CD4-positive, alpha-beta T cell treated with Interleukin-1 beta for 1 hour (primary cell): ENCODE measurements at regions not wholly inside any gene's neighbourhood (a gene's known extent, or its start where the extent isn't known, plus 50 kb on each side); places are given as distances from the start of the nearest gene placed in this dataset.

ENCODE experiments used
- DNase-seq, 2 donors: peaks; one replicate each; pipeline ENCODE4 v3.0.0-alpha.2; 2020 to 2022

DNA sequence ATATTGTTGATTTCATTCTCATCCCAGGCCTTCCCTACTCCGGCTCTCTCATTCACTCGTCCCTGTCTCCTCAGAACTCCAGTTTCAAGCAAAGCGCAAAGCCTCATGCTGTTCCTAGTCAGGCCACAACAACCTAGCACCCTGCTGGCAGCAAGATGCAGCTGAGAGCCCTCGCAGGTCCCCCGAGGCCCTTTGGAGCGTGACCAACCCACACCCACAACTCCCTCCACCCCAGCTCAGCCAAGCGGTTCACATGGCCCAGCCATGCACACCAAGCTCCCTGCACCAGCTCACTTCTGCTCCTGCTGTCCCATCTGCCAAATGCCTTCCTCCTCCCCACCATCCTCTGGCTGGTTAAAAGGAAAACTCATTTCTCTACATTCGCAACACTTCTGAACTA lies 195.8 kb downstream of the IRX5 start:
- no peak for DNase-seq

DNA sequence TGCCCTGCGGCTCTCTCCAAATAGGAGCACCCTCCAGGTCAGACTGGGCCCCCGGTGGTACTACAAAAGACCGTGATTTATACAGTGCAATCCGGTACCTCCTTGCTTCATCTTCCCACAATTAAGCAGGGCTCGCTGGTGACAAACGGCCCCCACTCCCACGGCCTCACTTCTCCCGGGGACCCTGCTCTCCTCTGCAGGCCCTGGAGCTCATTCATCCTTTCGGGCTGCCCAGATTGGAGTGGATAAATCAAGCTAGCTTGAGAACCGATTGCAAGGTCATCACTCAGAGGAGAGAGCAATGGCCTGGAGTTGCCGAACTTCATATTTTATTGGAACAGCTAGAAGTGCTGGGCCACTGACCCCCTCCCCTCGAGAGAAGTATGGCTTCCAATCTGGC lies 193.5 kb upstream of the IRX6 start:
- no peak for DNase-seq

DNA sequence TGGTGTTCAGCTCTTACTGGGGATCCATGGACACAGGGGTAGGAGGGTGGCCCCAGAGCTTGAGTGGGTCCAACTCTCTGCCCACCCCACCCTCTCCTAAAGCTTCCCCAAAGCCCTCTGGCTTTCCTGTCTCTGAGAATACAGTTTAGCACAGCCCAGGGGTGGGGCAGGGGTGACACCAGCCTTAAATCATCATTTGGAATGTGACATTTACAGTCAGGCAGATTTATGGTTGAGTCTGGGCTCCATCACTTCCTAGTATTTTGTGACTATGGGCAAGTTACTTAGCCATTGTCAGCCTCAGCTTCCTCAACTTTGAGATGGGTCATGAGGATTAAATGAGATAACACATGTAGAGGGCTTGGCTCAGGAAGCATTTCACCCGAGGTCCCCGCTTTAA lies 193.1 kb upstream of the IRX6 start:
- DNase-seq = no peak

DNA sequence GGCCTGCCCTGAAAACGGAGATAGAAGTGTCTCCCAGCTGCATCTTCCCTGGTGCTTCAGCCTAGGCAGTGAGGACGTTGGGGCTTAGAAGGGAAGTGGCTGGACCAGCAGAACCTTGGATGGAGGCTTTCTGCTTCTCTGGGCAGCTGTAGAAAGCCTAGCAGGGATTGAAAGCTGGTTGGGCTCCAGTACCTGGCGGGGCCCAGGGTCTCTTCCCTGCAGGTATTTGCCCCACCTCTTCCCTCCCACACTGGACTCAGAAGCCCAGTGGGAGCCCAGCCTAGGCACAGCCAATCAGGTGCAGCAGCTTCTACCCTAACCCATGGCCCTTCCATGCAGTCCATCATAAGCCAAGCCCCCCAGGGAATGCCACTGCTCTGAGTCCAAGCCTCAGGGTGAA lies 190.3 kb upstream of the IRX6 start:
- DNase-seq = no peak

DNA sequence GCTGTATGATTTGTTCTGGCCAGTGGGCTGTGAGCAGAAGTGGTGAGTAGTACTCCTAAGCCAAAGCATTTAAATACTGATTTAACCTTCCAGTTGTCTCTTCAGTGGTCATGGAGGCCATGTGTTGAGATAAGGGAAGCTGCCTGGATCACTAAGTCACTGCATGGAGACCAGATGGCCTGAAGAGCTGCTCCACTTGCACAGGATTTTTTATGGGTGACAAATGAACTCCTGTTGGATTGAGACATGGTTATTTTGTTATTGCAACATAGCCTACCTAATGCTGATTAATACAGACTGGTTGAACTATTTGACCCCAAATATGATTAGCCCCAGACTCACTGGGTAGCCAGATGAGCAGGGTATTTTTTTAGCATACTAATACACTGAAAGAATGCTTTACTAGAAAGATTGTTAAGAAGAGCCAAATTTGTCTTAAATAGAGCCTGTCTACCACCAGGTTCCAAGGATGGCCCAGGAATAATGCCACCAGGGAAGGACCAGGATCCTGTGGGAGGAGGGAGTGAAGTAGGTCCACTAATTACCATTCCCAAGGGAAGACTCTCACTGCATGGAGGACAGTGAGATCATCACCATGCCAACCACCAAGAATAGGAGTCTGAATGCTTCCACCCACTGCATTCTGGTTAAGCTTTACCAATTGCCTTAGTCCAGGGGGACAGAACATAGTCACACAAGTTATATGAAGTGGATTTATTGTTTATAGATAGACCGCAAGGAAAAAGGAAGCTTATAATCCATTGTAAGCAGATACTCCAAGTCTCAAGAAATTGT lies 187.4 kb upstream of the IRX6 start:
- DNase-seq = no peak

DNA sequence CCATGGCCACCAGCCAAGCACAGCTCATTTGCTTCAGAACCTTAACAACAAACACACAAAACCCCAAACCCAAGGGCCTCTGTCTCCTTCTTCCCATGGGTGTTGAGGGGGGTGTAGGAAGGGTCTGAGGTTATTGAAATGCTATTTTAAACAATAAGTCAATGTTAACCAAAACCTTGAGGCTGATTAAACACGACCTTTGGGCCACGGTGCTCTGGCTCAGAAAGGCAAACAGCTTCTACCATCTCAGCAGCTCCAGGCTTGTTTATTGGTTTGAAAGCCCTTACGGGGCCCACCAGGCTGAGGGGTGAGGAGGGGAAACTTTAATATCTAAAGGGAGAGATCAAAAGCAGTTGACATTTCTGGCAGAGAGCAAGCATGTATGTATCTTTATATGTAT lies 185.7 kb upstream of the IRX6 start:
- no peak for DNase-seq

DNA sequence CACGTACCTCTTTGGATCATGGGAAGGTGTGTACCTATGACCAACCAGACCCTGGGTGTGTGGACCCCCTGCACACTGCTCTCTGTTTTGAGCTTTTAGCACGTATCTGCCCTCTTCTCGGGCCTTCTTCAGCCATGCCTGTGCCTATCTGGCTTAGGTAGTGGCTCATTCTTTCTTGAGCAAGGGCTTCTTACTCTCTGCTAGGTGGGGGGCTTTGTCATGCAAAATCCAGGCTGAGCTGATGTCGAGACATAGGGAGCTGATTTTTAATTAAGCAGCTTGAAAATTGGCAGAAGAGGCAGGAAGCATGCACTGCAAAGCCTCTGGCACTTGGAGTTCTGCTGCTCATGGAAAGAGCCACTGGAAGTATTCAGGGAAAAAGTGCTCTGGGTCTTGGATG lies 181.6 kb upstream of the IRX6 start:
- DNase-seq = no peak

DNA sequence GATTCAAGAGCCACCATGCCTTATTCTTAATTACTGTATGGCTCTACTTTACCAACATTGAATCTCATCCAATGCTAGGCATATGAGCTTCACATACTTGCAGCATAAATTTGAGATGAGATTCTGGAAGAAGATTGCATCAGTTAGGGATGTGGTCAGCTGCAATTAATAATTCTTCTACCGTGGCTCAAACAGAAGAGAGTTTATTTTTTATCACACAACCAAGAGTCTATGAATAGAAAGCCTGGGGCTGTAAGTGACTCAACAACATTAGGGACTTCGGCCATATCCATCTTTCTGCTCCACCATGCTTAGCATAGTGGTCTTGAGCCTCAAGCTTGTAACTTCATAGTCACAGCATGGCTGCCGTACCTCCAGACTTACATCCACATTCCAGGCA lies 179.4 kb upstream of the IRX6 start:
- no peak for DNase-seq

DNA sequence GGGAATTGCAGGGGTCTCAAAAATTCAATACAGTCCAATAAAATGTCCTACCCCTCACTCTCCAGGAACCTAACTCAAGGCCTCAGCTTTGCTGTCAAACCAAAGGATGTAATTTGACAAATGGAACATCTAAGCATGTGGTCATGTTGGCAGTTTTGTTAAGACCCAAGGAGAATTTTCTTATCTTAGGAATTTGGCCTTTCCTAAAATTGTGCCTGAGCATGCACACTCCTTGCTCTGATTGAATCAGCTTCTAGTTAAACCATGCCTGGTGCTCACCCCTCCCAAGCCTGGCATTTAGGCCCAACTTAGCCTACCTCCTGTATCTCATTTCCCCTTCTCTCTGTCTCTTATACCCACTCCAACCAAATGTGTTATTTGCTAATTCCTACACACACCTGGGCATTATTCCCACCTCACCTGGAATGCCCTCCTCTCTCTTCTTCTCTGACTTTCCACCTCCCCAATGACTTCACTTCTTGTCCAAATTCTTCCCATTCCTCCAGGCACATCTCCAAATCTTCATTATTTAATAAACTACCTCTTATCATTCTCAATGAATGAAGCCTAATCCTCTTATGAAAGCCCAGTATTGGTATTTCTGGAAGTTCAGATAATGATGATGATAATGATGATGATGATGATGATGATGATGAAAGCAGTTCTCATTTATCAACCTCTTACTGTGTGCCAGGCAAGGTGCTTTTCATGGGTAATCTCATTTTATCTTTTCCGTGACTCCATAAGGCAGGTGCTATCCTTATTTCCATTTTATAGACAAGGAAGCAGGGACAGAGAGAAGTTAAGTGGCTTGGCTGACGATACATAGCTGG lies 178.0 kb upstream of the IRX6 start:
- no peak for DNase-seq

DNA sequence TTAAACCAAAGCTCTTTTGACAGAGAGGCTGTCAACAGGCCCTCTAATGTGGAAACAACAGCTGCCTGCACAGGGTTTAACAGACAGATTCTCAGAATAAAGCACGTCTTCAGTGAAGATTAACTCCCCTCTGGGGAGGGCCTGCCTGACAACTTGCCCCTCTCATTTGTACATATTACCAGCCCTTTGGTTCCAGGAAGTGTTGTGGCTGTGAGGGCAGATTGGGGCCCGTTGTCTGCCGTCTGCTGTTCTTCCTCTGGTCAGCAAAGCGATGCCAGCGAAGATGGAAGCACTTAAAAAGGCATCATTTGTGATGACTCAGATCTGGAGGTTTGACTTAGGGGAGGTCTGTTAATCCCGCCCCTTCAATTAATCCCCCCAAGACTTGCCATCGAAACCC lies 177.0 kb upstream of the IRX6 start:
- DNase-seq = no peak

DNA sequence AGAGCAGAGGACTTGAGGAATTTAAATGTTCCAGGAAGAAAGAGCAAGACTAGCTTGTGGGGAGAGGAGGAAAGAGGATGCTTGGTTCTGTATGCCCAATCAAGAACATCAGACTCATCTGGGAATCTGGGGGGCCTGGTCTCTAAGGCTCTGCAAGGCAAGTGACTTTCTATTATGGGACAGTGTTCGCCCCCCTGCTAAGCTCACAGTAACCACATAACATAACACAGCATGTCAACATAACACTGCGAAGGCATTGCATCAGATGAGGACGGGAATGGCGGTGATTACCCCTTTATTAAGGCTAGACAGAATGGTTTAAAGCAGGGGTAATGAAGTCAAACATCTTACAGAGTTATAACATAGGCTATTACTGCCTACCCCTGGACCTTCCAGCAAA lies 176.6 kb upstream of the IRX6 start:
- no peak for DNase-seq

DNA sequence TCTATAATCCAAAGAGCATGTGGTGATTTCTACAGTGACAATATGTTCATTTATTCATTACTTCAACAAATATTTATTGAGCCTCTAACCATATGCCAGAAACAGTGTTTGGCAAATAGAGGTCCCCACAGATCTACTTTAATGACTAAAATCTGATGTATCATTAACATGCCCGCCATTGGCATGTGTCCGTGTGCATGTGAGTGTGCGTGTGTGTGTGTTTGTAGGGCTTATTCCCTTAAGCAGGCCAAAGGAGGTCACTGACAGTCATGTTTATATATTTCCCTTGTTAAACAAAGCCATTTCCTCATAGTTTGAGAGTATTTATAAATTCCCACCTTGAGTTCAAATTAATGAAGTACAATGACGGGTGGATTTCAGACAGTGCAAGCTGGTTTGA lies 174.4 kb upstream of the IRX6 start:
- no peak for DNase-seq

DNA sequence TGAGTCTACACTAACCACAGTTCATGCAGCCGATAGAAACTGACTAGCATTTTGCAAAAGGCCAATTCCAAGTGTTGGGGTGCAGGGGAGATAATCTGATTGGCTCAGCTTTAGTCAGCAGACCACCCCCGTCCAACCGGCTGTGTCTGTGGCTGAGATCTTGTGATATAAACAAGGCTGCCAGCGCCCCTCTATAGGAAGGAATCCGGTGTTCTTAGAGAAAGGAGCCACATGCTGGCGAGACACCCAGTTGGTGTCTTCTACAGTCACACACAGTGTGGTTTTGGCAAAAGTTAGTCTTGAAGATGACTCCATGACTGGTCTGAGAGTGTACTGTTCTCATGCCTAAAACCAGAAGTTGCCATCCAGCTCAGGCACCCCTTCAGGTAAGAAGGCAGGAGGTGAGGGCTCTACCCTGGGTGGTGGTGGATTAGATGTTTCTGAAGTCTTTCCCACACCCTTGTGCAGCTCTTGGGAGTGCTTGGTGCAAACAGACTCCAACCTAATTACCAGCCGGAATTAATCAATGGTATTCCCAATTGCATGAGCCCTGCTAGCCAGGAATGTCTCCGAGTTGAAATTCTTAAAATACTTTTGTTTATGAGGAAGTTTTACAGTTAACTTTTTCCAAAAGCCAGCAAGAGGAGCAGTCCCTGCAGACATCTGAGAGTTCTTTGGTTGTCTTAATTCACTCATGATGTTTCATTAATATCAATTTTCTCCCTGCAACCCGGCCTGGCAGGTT lies 172.3 kb upstream of the IRX6 start:
- no peak for DNase-seq

DNA sequence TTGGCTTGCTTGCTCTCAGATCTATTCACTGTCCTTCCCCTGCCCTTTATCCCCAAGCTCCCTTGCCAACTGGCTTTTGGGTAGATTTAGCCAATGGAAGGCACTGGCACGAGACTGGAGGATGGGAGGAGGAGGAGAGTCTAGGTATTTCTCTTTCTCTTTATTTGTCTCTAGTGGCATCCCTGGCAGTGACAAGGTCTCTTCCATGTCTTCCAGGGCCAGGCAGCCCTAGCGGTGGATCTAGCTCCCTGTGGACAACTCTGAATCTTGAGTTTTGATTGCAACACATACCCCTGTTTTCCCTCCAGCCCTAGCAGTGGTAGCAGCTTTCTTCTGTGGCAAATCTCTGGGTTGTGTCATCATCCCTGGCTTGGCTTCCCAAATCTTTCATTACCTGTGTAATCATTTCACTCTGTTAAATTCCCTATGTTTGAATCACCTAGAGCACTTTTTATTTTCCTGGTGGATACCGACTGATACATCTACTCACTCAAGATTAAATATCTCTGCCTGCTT lies 171.1 kb upstream of the IRX6 start:
- no peak for DNase-seq

DNA sequence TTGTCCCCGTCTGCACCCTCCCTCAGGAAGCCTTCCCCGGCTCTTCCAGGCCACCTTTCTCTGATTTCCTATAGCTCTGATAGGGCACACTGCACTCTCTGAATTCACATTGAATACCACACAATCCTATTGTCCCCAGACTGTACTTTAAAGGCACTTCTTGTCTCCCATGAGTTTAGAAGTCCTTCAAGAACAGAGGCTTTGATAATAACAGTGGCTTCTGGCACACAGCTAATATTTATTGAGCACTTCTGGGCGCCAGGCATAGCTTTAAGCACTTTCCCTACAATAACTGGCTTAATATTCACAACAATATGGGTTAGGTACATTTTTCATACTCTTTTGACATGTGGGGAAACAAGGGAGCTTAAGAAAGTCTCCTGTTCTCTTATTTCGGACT lies 169.7 kb upstream of the IRX6 start:
- DNase-seq = no peak

DNA sequence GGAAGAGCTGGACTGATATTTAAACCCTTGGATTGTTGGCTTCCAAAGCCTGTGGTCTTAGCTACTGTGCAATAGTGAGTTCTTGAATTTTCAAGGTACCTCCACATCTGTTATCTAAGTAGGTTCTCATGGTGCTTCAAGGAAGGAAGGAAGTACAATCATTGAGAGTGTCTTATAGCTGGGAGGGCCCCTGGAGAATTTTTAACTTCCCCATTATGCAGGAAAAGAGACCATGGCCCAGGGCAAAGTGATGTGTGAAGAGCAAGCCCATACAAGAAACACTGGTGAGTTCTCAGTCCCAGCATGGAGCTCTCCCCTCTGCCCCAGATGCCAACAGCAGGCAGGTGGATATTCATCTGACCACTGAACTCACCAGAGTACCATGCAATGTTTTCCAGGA lies 169.0 kb upstream of the IRX6 start:
- no peak for DNase-seq

DNA sequence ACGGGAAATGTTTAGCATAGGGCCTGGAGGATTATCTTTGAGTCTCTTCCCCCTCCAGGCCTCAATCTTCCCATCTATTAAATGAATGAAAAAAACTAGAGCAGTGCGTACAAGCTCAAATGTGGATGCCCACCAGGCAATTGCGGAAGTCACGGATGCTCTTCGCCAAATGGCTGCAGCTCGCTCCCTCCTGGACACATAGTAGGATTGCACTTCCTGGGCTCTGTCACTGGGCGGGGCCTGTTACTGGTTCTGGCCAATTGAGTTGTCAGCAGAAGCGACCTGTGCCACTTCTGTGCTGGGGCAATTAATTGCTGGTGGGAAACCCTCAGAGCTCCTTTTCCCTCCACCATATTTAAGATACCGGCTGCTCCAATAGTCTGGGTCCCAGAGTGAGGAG lies 168.2 kb upstream of the IRX6 start:
- DNase-seq = no peak

DNA sequence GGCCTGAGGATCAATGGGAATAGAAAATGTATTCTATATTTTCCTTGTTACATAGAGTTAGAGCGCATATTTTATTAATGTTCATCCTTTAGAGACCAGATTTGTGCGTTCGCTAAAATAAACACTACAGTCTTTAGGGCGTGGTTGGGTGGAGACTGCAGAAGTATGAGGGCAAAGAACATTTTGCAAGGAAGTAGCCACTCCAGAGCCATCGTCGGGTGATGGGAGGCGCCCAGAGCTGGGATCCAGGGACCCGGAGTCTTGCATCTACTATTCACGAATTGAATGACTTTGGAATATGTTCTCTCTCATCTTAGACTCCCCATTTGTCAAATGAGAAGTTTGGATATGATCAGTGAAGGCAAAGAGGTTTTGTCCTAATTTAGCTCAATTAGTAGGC lies 154.2 kb upstream of the IRX6 start:
- DNase-seq = no peak

DNA sequence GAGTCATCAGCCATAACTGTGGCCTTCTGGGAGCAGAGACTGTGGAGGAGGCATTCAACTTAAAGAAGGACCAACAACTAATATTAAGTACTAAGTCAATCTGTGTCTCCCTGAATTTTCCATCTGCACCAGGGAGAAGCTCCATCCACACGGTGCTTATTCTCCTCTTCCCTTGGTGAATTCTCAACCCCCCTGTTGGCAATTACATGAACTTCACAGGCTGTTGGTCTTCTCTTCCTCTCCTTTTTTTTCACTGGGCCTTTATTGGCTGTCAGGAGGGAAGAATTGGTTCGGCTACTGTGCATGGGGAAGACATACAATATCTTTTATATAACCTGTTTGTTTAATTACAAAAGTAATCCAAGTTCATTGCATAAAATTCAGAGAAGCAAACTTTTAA lies 152.8 kb upstream of the IRX6 start:
- no peak for DNase-seq

DNA sequence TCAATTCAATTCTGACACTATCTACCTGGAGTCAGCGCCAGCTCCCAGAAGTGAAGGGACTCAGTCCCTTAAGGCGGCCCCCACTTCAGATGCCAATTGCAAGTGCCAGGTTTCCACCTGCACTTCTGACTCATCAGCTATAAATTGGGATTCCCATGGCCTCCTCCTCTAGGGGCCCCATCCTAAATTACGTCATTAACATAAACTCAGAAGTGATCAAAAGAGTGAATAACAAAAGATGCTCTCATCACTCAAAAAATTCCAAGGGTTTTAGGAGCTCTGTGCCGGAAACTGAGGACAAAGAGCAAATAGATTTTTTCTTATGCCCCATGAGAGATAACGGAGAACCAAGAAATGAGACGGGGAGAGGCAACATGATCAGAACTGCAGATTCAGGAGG lies 148.6 kb upstream of the IRX6 start:
- DNase-seq = no peak

DNA sequence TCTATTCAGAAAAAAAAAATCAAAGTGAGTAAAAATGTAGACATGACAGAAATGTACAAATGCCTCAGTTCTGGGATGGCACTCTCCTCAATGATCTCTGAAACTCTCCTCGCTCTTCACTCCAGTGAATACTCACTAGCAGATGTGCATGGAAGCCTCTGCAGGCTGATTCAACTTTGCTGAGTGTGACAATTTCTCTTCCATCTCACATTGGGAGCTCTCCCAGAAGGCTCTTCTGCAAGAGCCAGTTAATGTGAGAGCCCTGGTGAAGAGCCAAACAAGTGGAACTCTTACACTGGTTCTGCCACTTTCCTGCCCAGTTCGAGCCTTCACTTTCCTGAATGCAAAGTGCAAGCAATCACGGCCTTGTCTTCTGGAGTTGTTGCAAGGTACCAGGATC lies 147.1 kb upstream of the IRX6 start:
- no peak for DNase-seq

DNA sequence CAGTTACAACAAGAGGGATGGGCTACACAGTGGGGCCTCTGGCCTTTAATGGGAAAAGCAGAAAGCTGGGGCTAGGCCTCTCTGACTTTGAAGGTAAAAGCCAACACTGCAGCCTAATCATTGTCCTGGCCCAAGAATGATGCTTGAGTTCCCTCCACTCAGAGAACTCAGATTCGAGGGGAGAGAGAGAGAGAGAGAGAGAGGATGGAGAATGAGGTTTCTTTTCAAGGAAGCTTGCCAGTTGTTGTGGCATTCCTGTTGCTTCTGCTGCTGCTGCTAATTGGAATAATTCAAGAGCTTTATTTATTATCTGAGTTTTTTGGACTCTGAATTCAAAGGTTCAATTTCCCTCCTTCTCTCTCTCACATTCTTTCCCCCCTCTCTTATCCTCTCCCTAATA lies 144.6 kb upstream of the IRX6 start:
- no peak for DNase-seq

DNA sequence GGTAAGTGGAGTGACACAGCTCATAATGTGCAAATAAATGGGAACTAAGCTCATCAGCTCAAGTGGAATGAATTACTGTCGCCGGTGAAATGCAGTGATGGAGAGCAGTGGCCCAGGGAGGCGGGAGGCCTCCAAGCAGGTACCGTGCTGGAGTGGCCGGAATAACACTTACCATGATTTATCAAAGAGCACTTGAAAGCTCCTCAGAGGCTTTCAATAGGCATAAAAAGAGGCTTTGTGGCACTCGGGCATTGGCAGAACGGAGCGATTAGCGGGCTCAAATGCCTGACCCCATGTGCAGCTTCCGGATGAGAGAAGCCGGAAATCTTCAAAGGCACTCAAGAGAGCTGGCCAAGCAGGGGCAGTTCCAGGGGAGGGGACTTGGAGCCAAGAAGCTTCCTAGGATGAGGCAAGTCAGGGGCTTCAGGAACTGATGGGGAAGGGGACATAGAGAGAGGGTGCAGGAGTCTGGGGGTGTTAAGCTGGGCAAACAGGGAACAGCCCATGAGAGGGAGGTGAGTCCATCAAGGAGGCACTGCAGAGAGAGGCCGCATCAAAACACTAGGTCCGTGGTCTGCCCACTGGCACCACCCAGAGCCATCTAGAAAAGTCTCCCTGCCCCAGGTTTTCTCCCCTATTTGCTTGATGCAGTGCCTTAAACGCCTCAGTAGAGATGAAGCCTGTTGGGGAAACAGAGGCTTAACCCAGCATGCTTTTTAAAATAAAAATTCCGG lies 144.0 kb upstream of the IRX6 start:
- no peak for DNase-seq
